OCI-LY7 (cell line): ENCODE measurements at regions not wholly inside any gene's neighbourhood (a gene's known extent, or its start where the extent isn't known, plus 50 kb on each side); places are given as distances from the start of the nearest gene placed in this dataset.

Experiments
- BruUV-seq: library from RNA; stranded (reverse); fragments of 400-500 nt; replicated peaks from 2 replicates; lab custom pipeline; 2021; lab: Mats Ljungman, UMichigan
- CTCF ChIA-PET: fragments of 300-600 bp; sonication (Branson Sonifier 250); formaldehyde crosslinking; loops from one replicate; lab custom pipeline; 2022; ENCODE audit warnings: antibody characterized with exemption; ENCODE audit not compliant: unreplicated experiment; lab: Charles Lee
- POLR2A ChIA-PET: fragments of 300-600 bp; sonication (Branson Sonifier 250); formaldehyde crosslinking; loops from one replicate; lab custom pipeline; 2022; ENCODE audit warnings: antibody characterized with exemption; lab: Charles Lee
- DNase-seq: peaks from one replicate; pipeline ENCODE4 v3.0.0-alpha.2; 2015; ENCODE audit warnings: low spot score
- H2AFZ ChIP-seq: fragments of 200-600 bp; sonication (generic), shearing (Covaris generic); 2 replicates; pipeline ENCODE4 v1.6.1; 2014; ENCODE audit warnings: mild to moderate bottlenecking, antibody characterized with exemption, low read length, moderate library complexity
- H3K27ac ChIP-seq: fragments of 200-600 bp; sonication (generic); 2 replicates; pipeline ENCODE4 v1.5.1; 2014; ENCODE audit warnings: mixed run types, low read depth, mild to moderate bottlenecking, moderate library complexity, low read length, inconsistent platforms; ENCODE audit not compliant: poor library complexity, severe bottlenecking
- H3K36me3 ChIP-seq: fragments of 200-600 bp; sonication (generic); 2 replicates; pipeline ENCODE4 v1.6.1; 2014; ENCODE audit warnings: mild to moderate bottlenecking, antibody characterized with exemption, low read length, moderate library complexity, mixed read lengths; ENCODE audit not compliant: insufficient read depth
- H3K4me1 ChIP-seq: fragments of 200-600 bp; sonication (generic); 2 replicates; pipeline ENCODE4 v1.5.1; 2014; ENCODE audit warnings: mild to moderate bottlenecking, low read length; ENCODE audit not compliant: insufficient read depth, poor library complexity, severe bottlenecking
- H3K4me2 ChIP-seq: fragments of 200-600 bp; sonication (generic); 2 replicates; pipeline ENCODE4 v1.6.1; 2014; ENCODE audit warnings: mild to moderate bottlenecking, low read length
- H3K4me3 ChIP-seq: fragments of 200-600 bp; sonication (generic); 2 replicates; pipeline ENCODE4 v1.5.1; 2014; ENCODE audit warnings: mild to moderate bottlenecking, low read depth, low read length; ENCODE audit not compliant: poor library complexity, severe bottlenecking
- H3K79me2 ChIP-seq: fragments of 200-600 bp; sonication (generic); 2 replicates; pipeline ENCODE4 v1.6.1; 2016; ENCODE audit warnings: low read depth, mild to moderate bottlenecking, low read length, moderate library complexity, mixed read lengths; ENCODE audit not compliant: insufficient read depth
- H3K9me2 ChIP-seq: fragments of 200-600 bp; sonication (generic); 2 replicates; pipeline ENCODE4 v1.6.1; 2016; ENCODE audit warnings: mild to moderate bottlenecking, low read length, mixed read lengths; ENCODE audit not compliant: insufficient read depth
- H3K9me3 ChIP-seq: fragments of 200-600 bp; sonication (generic); 2 replicates; pipeline ENCODE4 v1.6.1; 2014; ENCODE audit warnings: mild to moderate bottlenecking, mixed run types, low read length, mixed read lengths
- H4K20me1 ChIP-seq: fragments of 200-600 bp; sonication (generic); 2 replicates; pipeline ENCODE4 v1.6.1; 2014; ENCODE audit warnings: mild to moderate bottlenecking, antibody characterized with exemption, low read length, moderate library complexity, mixed read lengths; ENCODE audit not compliant: insufficient read depth
- CTCF ChIP-seq: fragments of 200-600 bp; sonication (generic); conservative IDR thresholded peaks from 2 replicates; pipeline ENCODE4 v1.5.1; 2014; ENCODE audit warnings: mild to moderate bottlenecking, antibody characterized with exemption, low read length, moderate library complexity, mixed read lengths
- EZH2phosphoT487 ChIP-seq: fragments of 200-600 bp; sonication (generic); IDR thresholded peaks from 2 replicates; pipeline ENCODE4 v1.6.1; 2018; ENCODE audit warnings: low read depth, borderline replicate concordance, mild to moderate bottlenecking, mixed run types, antibody characterized with exemption, low read length, moderate library complexity, mixed read lengths
- intact Hi-C: fragments of 100-400 bp; cut with micrococcal nuclease; formaldehyde crosslinking; loops from one replicate; pipeline ENCODE4 v1.10.0; 2022; ENCODE audit not compliant: unreplicated experiment

- H4K20me1 ChIP-seq, result no peaks in the 10 kb centered on the region
- H3K36me3 ChIP-seq, result no peaks in the 10 kb centered on the region
- H3K27ac ChIP-seq, result no peak overlapping the region
- H3K9me3 ChIP-seq, result no peaks in the 10 kb centered on the region
- TF ChIP-seq EZH2phosphoT487 (no peak), CTCF (no peak)
- no peak overlapping the region for H3K4me2 ChIP-seq
- intact Hi-C loops, result no loop called here
- H2AFZ ChIP-seq, result no peak overlapping the region
- DNase-seq, result no peak
- POLR2A ChIA-PET, result interaction anchor here (0.7 kb wide), 1 partner anchor 840 kb away, joined by 3 read pairs; no protein-coding TSS in a partner anchor
- no TSS peak for BruUV-seq
- CTCF ChIA-PET, result no interaction called here
- H3K79me2 ChIP-seq, result no peaks in the 10 kb centered on the region
- no peaks in the 10 kb centered on the region for H3K9me2 ChIP-seq
- H3K4me3 ChIP-seq, result no peak overlapping the region
- H3K4me1 ChIP-seq, result no peaks in the 10 kb centered on the region
Measured at GRCh38 chr4:127211650-127212560, 420.9 kb upstream of the INTU start.

GRCh38 chr4:127212701-127213100 lies 420.1 kb upstream of the INTU start:
- H3K4me1 ChIP-seq, result no peaks in the 10 kb centered on the region
- no peak overlapping the region for H3K4me2 ChIP-seq
- intact Hi-C loops, result no loop called here
- H3K36me3 ChIP-seq, result no peaks in the 10 kb centered on the region
- H4K20me1 ChIP-seq, result no peaks in the 10 kb centered on the region
- TF ChIP-seq CTCF, result no peak
- TF ChIP-seq EZH2phosphoT487, result no peak
- no peak overlapping the region for H3K27ac ChIP-seq
- BruUV-seq, result no TSS peak
- ChIA-PET POLR2A (no interaction called here), CTCF (no interaction called here)
- no peak overlapping the region for H2AFZ ChIP-seq
- no peaks in the 10 kb centered on the region for H3K79me2 ChIP-seq
- DNase-seq, result no peak
- no peak overlapping the region for H3K4me3 ChIP-seq
- no peaks in the 10 kb centered on the region for H3K9me3 ChIP-seq
- H3K9me2 ChIP-seq, result no peaks in the 10 kb centered on the region

GRCh38 chr4:127214016-127214415 lies 418.7 kb upstream of the INTU start:
- Histone ChIP-seq H2AFZ (no peak overlapping the region), H3K4me3 (no peak overlapping the region), H3K79me2 (no peaks in the 10 kb centered on the region), H3K36me3 (no peaks in the 10 kb centered on the region), H3K4me2 (no peak overlapping the region), H3K27ac (no peak overlapping the region), H4K20me1 (no peaks in the 10 kb centered on the region), H3K9me2 (no peaks in the 10 kb centered on the region), H3K4me1 (no peaks in the 10 kb centered on the region), H3K9me3 (no peaks in the 10 kb centered on the region)
- intact Hi-C loops, result no loop called here
- ChIA-PET CTCF (no interaction called here), POLR2A (no interaction called here)
- DNase-seq, result no peak
- BruUV-seq, result no TSS peak
- TF ChIP-seq EZH2phosphoT487 (no peak), CTCF (no peak)
